Ishikawa (cell line): ENCODE measurements at regions not wholly inside any gene's neighbourhood (a gene's known extent, or its start where the extent isn't known, plus 50 kb on each side); places are given as distances from the start of the nearest gene placed in this dataset.

Experiments used
- CEBPB ChIP-seq: IDR thresholded peaks from 2 replicates; pipeline ENCODE4 v1.6.1; 2012
- CREB1 ChIP-seq: IDR thresholded peaks from 2 replicates; pipeline ENCODE4 v1.6.1; 2012; ENCODE audit warnings: low read depth
- EGR1 ChIP-seq: IDR thresholded peaks from 2 replicates; pipeline ENCODE4 v1.6.1; 2012
- EP300 ChIP-seq: IDR thresholded peaks from 2 replicates; pipeline ENCODE4 v1.6.1; 2012; ENCODE audit warnings: borderline replicate concordance
- FOXM1 ChIP-seq: IDR thresholded peaks from 2 replicates; pipeline ENCODE4 v1.6.1; 2012; ENCODE audit warnings: low read depth, borderline replicate concordance
- MAX ChIP-seq: IDR thresholded peaks from 2 replicates; pipeline ENCODE4 v1.6.1; 2012
- NFIC ChIP-seq: IDR thresholded peaks from 2 replicates; pipeline ENCODE4 v1.6.1; 2012
- RAD21 ChIP-seq: IDR thresholded peaks from 2 replicates; pipeline ENCODE4 v1.6.1; 2012; ENCODE audit warnings: low read depth
- REST ChIP-seq: IDR thresholded peaks from 2 replicates; pipeline ENCODE4 v1.6.1; 2012; ENCODE audit warnings: low read depth, mild to moderate bottlenecking
- TAF1 ChIP-seq: IDR thresholded peaks from 2 replicates; pipeline ENCODE4 v1.6.1; 2012; ENCODE audit warnings: low read depth, mild to moderate bottlenecking
- TCF12 ChIP-seq: IDR thresholded peaks from 2 replicates; pipeline ENCODE4 v1.6.1; 2012; ENCODE audit warnings: low read depth
- TEAD4 ChIP-seq: IDR thresholded peaks from 2 replicates; pipeline ENCODE4 v1.6.1; 2012
- USF1 ChIP-seq: IDR thresholded peaks from 2 replicates; pipeline ENCODE4 v1.6.1; 2012
- YY1 ChIP-seq: IDR thresholded peaks from 2 replicates; pipeline ENCODE4 v1.6.1; 2012; ENCODE audit warnings: low read depth
- ZBTB7A ChIP-seq: IDR thresholded peaks from 2 replicates; pipeline ENCODE4 v1.6.1; 2012; ENCODE audit warnings: low read depth

- TF ChIP-seq TEAD4 (no peak), USF1 (no peak), ZBTB7A (no peak), TAF1 (no peak), MAX (no peak), EP300 (no peak), NFIC (no peak), EGR1 (no peak), REST (no peak), YY1 (no peak)
Measured at GRCh38 chr11:97800891-97801290, 1219.9 kb upstream of the CNTN5 start.

DNA sequence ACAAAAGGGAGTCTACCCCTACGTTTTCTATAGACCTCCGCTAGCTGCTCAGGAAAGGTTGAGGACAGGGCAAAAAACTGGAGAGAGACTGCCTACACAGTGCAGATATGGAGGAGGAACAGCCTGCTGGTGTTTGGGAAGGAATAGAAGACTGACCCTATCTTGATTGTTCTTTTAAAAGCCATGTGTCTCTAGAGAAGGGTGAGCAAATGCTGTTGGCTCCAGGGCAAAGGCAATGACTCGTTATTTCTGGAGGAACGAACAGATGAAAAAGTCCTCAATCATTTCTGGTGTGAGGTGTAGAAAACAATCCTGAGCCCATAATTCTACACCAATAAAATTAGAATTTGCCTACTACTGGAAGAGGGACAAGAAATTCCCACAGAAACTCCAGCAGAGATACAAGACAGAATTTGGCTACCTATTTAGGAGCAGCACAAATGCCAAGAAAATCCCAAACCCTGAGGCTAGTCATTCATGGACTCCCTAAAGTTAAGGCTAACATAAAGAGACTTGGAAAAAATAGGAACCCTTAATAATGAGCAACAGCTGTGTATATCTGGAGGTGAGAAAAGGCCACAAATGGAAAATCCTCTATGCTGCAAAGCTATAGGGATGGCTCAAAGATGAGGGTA is 1206.3 kb upstream of the CNTN5 start:
- TF ChIP-seq ZBTB7A (no peak), USF1 (no peak), TAF1 (no peak), EGR1 (no peak), CEBPB (no peak), TEAD4 (no peak), YY1 (no peak), REST (no peak), RAD21 (no peak), FOXM1 (no peak), NFIC (no peak), CREB1 (no peak), MAX (no peak), TCF12 (no peak), EP300 (no peak)

- TF ChIP-seq TCF12 (no peak), NFIC (no peak), TEAD4 (no peak), FOXM1 (no peak), CREB1 (no peak), TAF1 (no peak), CEBPB (no peak)
Measured at GRCh38 chr11:97815667-97816066, 1205.1 kb upstream of the CNTN5 start.

- no peak for TF ChIP-seq TAF1
- no peak for TF ChIP-seq EP300
- no peak for TF ChIP-seq MAX
- TF ChIP-seq USF1 = no peak
- no peak for TF ChIP-seq EGR1
- TF ChIP-seq YY1 = no peak
- TF ChIP-seq RAD21 = no peak
- no peak for TF ChIP-seq TCF12
- TF ChIP-seq FOXM1 = no peak
- TF ChIP-seq CREB1 = no peak
- no peak for TF ChIP-seq NFIC
Measured at GRCh38 chr11:97832451-97832850, 1188.3 kb upstream of the CNTN5 start.

- TF ChIP-seq MAX (no peak), EP300 (no peak), TEAD4 (no peak), CREB1 (no peak), ZBTB7A (no peak), CEBPB (no peak), FOXM1 (no peak), TCF12 (no peak), RAD21 (no peak), REST (no peak), USF1 (no peak), TAF1 (no peak), EGR1 (no peak), YY1 (no peak), NFIC (no peak)
Measured at GRCh38 chr11:97833412-97833811, 1187.3 kb upstream of the CNTN5 start.
